OCI-LY1 (cell line): ENCODE measurements at regions not wholly inside any gene's neighbourhood (a gene's known extent, or its start where the extent isn't known, plus 50 kb on each side); places are given as distances from the start of the nearest gene placed in this dataset.

Experiments
- H2AFZ ChIP-seq: fragments of 200-600 bp; sonication (generic), shearing (Covaris generic); 2 replicates; pipeline ENCODE4 v1.6.0; 2014; ENCODE audit warnings: antibody characterized with exemption, mild to moderate bottlenecking, low read length
- H3F3A ChIP-seq: fragments of 200-600 bp; sonication (generic), shearing (Covaris generic); 2 replicates; pipeline ENCODE4 v1.6.0; 2014; ENCODE audit warnings: mild to moderate bottlenecking, antibody characterized with exemption, low read length, moderate library complexity; ENCODE audit not compliant: insufficient read depth
- H3K27ac ChIP-seq: fragments of 200-600 bp; sonication (generic); 2 replicates; pipeline ENCODE4 v1.5.1; 2014; ENCODE audit warnings: low read length, mixed run types, mild to moderate bottlenecking, low read depth; ENCODE audit not compliant: poor library complexity, severe bottlenecking
- H3K27me3 ChIP-seq: fragments of 200-600 bp; sonication (generic); 2 replicates; pipeline ENCODE4 v1.6.0; 2014; ENCODE audit warnings: antibody characterized with exemption, mild to moderate bottlenecking, low read length, moderate library complexity; ENCODE audit not compliant: insufficient read depth
- H3K36me3 ChIP-seq: fragments of 200-600 bp; sonication (generic); 2 replicates; pipeline ENCODE4 v1.6.1; 2014; ENCODE audit warnings: mild to moderate bottlenecking, antibody characterized with exemption, low read length, moderate library complexity, mixed read lengths; ENCODE audit not compliant: insufficient read depth
- H3K4me1 ChIP-seq: fragments of 200-600 bp; sonication (generic); 2 replicates; pipeline ENCODE4 v1.5.1; 2014; ENCODE audit warnings: mild to moderate bottlenecking, low read length, moderate library complexity; ENCODE audit not compliant: insufficient read depth, severe bottlenecking
- H3K4me2 ChIP-seq: fragments of 200-600 bp; sonication (generic), shearing (Covaris generic); 2 replicates; pipeline ENCODE4 v1.6.1; 2014; ENCODE audit warnings: low read length
- H3K4me3 ChIP-seq: fragments of 200-600 bp; sonication (generic); 2 replicates; pipeline ENCODE4 v1.5.1; 2014; ENCODE audit warnings: low read length, low read depth, mild to moderate bottlenecking, mixed read lengths; ENCODE audit not compliant: poor library complexity, severe bottlenecking
- H3K79me2 ChIP-seq: fragments of 200-600 bp; shearing (Covaris generic); 2 replicates; pipeline ENCODE4 v1.6.1; 2016; ENCODE audit warnings: mixed run types, low read length, mixed read lengths; ENCODE audit not compliant: insufficient read depth
- H3K9ac ChIP-seq: fragments of 200-600 bp; sonication (generic), shearing (Covaris generic); 2 replicates; pipeline ENCODE4 v1.6.1; 2014; ENCODE audit warnings: mild to moderate bottlenecking, low read length, mixed read lengths
- H3K9me2 ChIP-seq: fragments of 200-600 bp; sonication (generic), shearing (Covaris generic); 2 replicates; pipeline ENCODE4 v1.6.1; 2014; ENCODE audit warnings: low read depth, mild to moderate bottlenecking, low read length, mixed read lengths
- H3K9me3 ChIP-seq: fragments of 200-600 bp; shearing (Covaris generic); 2 replicates; pipeline ENCODE4 v1.6.1; 2014; ENCODE audit warnings: low read length, mixed read lengths
- H4K20me1 ChIP-seq: fragments of 200-600 bp; sonication (generic), shearing (Covaris generic); 2 replicates; pipeline ENCODE4 v1.6.0; 2016; ENCODE audit warnings: mild to moderate bottlenecking, low read length; ENCODE audit not compliant: insufficient read depth
- EZH2 ChIP-seq: fragments of 200-600 bp; sonication (generic), shearing (Covaris generic); IDR thresholded peaks from 2 replicates; pipeline ENCODE4 v1.8.0; 2017; ENCODE audit warnings: borderline replicate concordance, mixed run types, mild to moderate bottlenecking, antibody characterized with exemption, low read length, moderate library complexity, mixed read lengths
- TF ChIP-seq, protein P1 (sequence below): fragments of 200-600 bp; sonication (generic), shearing (Covaris generic); IDR thresholded peaks from 2 replicates; pipeline ENCODE4 v1.5.1; 2017; ENCODE audit warnings: mild to moderate bottlenecking, antibody characterized with exemption, low read length, moderate library complexity, mixed read lengths

DNA sequence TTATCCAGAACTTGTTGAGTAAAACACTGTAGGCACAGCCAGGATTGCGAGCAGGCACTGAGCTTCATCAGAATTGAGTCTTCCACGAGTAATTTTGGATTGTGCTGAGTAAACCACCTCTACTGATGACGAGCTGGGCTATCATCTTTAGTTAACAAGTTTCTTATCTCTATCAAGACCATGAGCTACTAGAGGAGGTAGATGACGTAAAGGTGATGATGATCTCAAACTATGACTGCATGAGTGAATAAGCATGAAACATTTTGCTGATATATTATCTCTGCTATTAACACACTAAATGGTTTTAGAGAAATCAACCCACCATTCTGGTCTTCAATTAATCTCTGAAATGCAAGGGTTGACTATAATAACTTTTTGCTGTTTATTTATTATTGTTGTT is 506.0 kb downstream of the GBE1 start:
- Histone ChIP-seq H3F3A (no peaks in the 10 kb centered on the region), H3K79me2 (no peaks in the 10 kb centered on the region), H3K27ac (no peak overlapping the region), H3K27me3 (no peaks in the 10 kb centered on the region), H3K9me2 (no peaks in the 10 kb centered on the region), H3K9ac (no peak overlapping the region), H3K36me3 (no peaks in the 10 kb centered on the region), H3K9me3 (no peaks in the 10 kb centered on the region), H3K4me3 (no peak overlapping the region), H3K4me2 (no peak overlapping the region), H4K20me1 (no peaks in the 10 kb centered on the region), H3K4me1 (no peaks in the 10 kb centered on the region), H2AFZ (no peak overlapping the region)
- TF ChIP-seq, protein P1, sequence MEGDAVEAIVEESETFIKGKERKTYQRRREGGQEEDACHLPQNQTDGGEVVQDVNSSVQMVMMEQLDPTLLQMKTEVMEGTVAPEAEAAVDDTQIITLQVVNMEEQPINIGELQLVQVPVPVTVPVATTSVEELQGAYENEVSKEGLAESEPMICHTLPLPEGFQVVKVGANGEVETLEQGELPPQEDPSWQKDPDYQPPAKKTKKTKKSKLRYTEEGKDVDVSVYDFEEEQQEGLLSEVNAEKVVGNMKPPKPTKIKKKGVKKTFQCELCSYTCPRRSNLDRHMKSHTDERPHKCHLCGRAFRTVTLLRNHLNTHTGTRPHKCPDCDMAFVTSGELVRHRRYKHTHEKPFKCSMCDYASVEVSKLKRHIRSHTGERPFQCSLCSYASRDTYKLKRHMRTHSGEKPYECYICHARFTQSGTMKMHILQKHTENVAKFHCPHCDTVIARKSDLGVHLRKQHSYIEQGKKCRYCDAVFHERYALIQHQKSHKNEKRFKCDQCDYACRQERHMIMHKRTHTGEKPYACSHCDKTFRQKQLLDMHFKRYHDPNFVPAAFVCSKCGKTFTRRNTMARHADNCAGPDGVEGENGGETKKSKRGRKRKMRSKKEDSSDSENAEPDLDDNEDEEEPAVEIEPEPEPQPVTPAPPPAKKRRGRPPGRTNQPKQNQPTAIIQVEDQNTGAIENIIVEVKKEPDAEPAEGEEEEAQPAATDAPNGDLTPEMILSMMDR, result no peak
- no peak for TF ChIP-seq EZH2

DNA sequence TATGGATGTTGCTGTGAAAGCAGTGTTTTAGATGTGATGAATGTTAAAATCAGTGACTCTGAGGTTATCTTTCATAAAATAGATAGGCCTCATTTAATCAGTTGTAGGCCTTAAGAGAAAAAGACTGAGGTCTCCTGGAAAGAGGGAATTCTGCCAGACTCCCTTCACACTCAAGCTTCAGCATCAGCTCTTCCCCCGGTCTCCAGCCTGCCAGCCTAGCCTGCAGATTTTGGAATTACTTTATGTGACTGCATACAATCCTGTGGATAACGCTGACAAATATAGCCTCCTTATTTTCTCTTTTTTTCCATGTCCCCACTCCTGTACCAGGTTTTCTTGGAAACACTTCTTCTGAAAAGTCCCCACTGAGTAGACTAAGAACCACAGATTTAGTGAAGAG is 510.3 kb downstream of the GBE1 start:
- no peak overlapping the region for H3K4me2 ChIP-seq
- H3K4me3 ChIP-seq, result no peak overlapping the region
- H3K27me3 ChIP-seq, result no peaks in the 10 kb centered on the region
- no peaks in the 10 kb centered on the region for H3K9me3 ChIP-seq
- no peak for TF ChIP-seq EZH2
- TF ChIP-seq, protein P1, result no peak
- no peaks in the 10 kb centered on the region for H3K4me1 ChIP-seq
- H3K9ac ChIP-seq, result no peak overlapping the region
- no peaks in the 10 kb centered on the region for H3K79me2 ChIP-seq
- no peak overlapping the region for H2AFZ ChIP-seq
- no peaks in the 10 kb centered on the region for H3F3A ChIP-seq
- no peaks in the 10 kb centered on the region for H3K9me2 ChIP-seq
- no peak overlapping the region for H3K27ac ChIP-seq
- no peaks in the 10 kb centered on the region for H4K20me1 ChIP-seq
- H3K36me3 ChIP-seq, result no peaks in the 10 kb centered on the region

DNA sequence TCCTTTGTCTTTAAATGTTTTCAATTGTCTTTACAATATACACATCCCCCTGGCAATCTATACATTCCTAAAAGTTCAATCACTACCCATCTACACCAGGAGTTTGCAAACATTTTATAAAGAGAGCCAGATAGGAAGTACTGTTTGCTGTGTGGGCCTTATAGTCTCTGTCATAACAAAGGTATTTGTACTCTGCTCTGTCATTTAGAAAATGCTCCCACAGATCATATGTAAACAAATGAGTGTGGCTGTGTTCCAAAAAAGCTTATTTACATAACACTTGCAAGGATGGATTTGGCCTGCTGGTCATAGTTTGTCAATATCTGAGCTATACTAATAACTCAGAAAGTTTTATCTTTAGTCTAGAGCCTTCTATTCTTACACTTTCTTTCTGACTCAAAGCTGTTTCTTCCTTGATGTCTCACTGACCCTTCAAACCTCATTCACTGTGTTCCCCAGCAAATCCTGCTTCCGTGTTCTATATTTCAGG is 511.9 kb downstream of the GBE1 start:
- no peak overlapping the region for H2AFZ ChIP-seq
- H3K9ac ChIP-seq, result no peak overlapping the region
- no peaks in the 10 kb centered on the region for H3F3A ChIP-seq
- H3K9me3 ChIP-seq, result no peaks in the 10 kb centered on the region
- H3K9me2 ChIP-seq, result no peaks in the 10 kb centered on the region
- H4K20me1 ChIP-seq, result no peaks in the 10 kb centered on the region
- no peak overlapping the region for H3K4me3 ChIP-seq
- H3K79me2 ChIP-seq, result no peaks in the 10 kb centered on the region
- H3K4me1 ChIP-seq, result no peaks in the 10 kb centered on the region
- TF ChIP-seq, protein P1, result no peak
- no peak overlapping the region for H3K27ac ChIP-seq
- H3K4me2 ChIP-seq, result no peak overlapping the region
- no peaks in the 10 kb centered on the region for H3K27me3 ChIP-seq
- H3K36me3 ChIP-seq, result no peaks in the 10 kb centered on the region
